A673 (cell line): ENCODE measurements at regions not wholly inside any gene's neighbourhood (a gene's known extent, or its start where the extent isn't known, plus 50 kb on each side); places are given as distances from the start of the nearest gene placed in this dataset.

Source experiments
- BruUV-seq: library from RNA; stranded (reverse); fragments of 400-500 nt; replicated peaks from 2 replicates; lab custom pipeline; 2021; lab: Mats Ljungman, UMichigan
- CTCF ChIA-PET: fragments of 300-600 bp; sonication (Branson Sonifier 250); formaldehyde crosslinking; loops from one replicate; lab custom pipeline; 2022; ENCODE audit warnings: antibody characterized with exemption; lab: Charles Lee
- POLR2A ChIA-PET: fragments of 300-600 bp; sonication (Branson Sonifier 250); formaldehyde crosslinking; loops from one replicate; lab custom pipeline; 2022; ENCODE audit warnings: antibody characterized with exemption; ENCODE audit not compliant: low non-redundant PET; lab: Charles Lee
- DNase-seq: peaks from one replicate; pipeline ENCODE4 v3.0.0-alpha.2; 2015; ENCODE audit warnings: low spot score
- H3K27ac ChIP-seq: fragments of 200-600 bp; sonication (generic); 2 replicates; pipeline ENCODE4 v1.5.1; 2016; ENCODE audit warnings: mixed run types, low read depth, mild to moderate bottlenecking, mixed read lengths, antibody characterized with exemption, low read length; ENCODE audit not compliant: poor library complexity, severe bottlenecking
- H3K27me3 ChIP-seq: fragments of 200-600 bp; sonication (generic); replicated peaks from 2 replicates; pipeline ENCODE4 v1.6.1; 2017; ENCODE audit warnings: mixed run types, low read depth, mild to moderate bottlenecking, mixed read lengths, antibody characterized with exemption, low read length; ENCODE audit not compliant: insufficient read depth, poor library complexity
- H3K36me3 ChIP-seq: fragments of 200-600 bp; sonication (generic); 2 replicates; pipeline ENCODE4 v1.6.1; 2016; ENCODE audit warnings: mixed run types, mild to moderate bottlenecking, mixed read lengths, antibody characterized with exemption, low read length; ENCODE audit not compliant: insufficient read depth, poor library complexity, severe bottlenecking
- H3K4me1 ChIP-seq: fragments of 200-600 bp; sonication (generic); 2 replicates; pipeline ENCODE4 v1.6.1; 2017; ENCODE audit warnings: mixed run types, mild to moderate bottlenecking, mixed read lengths, antibody characterized with exemption, low read length; ENCODE audit not compliant: insufficient read depth, poor library complexity, severe bottlenecking
- H3K4me3 ChIP-seq: fragments of 200-600 bp; sonication (generic); 2 replicates; pipeline ENCODE4 v1.5.1; 2016; ENCODE audit warnings: low read depth, mixed run types, mild to moderate bottlenecking, mixed read lengths, low read length; ENCODE audit not compliant: poor library complexity, severe bottlenecking
- H3K9me3 ChIP-seq: fragments of 200-600 bp; sonication (generic); 2 replicates; pipeline ENCODE4 v1.6.1; 2016; ENCODE audit warnings: mixed run types, low read depth, mild to moderate bottlenecking, mixed read lengths, antibody characterized with exemption, low read length; ENCODE audit not compliant: poor library complexity, severe bottlenecking
- EZH2 ChIP-seq: fragments of 200-600 bp; sonication (generic); IDR thresholded peaks from 2 replicates; pipeline ENCODE4 v1.6.1; 2017; ENCODE audit warnings: borderline replicate concordance, low read depth, mild to moderate bottlenecking, mixed read lengths, antibody characterized with exemption, low read length; ENCODE audit not compliant: poor library complexity, severe bottlenecking
- intact Hi-C: fragments of 100-400 bp; cut with micrococcal nuclease; formaldehyde crosslinking; loops from one replicate; pipeline ENCODE4 v1.10.0; 2022; ENCODE audit not compliant: unreplicated experiment
- TF ChIP-seq, protein P1 (sequence below): fragments of 300-800, 200-600 bp; sonication (generic); conservative IDR thresholded peaks from 2 replicates; pipeline ENCODE4 v1.5.1; 2017; ENCODE audit warnings: low read depth, mild to moderate bottlenecking, antibody characterized with exemption, low read length, moderate library complexity, mixed read lengths

DNA sequence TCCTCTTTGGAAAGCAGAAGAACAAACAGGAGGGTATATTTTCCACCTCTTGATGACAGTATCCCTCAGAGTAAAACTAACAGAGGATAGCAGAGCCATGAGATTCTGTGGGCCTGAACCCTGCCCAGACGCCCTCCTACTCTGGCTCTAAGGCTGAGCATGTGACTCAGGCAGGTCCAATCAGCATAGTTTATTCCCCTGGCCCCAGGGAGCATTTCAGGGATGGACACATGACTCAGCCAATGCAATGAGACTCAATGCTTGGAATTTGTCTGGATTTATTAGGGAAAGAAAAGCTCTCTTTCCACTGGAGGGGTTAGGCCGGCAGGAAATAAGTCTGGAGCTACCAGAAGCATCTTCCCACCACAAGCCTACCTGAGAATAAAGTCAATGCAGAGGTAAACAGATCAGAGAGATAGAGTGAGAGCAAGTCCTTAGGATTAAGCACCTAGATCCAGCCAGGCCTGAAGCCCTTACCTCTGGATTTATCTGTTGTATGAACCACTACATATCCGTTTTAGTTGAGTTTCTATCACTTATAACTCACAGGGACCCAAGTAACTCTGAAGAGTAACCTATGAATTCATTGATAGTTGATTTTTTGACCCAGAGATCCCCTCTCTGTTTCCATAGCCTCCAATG is 68.2 kb upstream of the EYA2 start:
- Histone ChIP-seq H3K27me3 (no peaks in the 10 kb centered on the region), H3K36me3 (no peaks in the 10 kb centered on the region), H3K4me1 (no peaks in the 10 kb centered on the region), H3K9me3 (no peaks in the 10 kb centered on the region), H3K4me3 (no peak overlapping the region), H3K27ac (no peak overlapping the region)
- POLR2A ChIA-PET: no interaction called here
- CTCF ChIA-PET: no interaction called here
- no peak for DNase-seq
- no peak for TF ChIP-seq EZH2
- TF ChIP-seq, protein P1, sequence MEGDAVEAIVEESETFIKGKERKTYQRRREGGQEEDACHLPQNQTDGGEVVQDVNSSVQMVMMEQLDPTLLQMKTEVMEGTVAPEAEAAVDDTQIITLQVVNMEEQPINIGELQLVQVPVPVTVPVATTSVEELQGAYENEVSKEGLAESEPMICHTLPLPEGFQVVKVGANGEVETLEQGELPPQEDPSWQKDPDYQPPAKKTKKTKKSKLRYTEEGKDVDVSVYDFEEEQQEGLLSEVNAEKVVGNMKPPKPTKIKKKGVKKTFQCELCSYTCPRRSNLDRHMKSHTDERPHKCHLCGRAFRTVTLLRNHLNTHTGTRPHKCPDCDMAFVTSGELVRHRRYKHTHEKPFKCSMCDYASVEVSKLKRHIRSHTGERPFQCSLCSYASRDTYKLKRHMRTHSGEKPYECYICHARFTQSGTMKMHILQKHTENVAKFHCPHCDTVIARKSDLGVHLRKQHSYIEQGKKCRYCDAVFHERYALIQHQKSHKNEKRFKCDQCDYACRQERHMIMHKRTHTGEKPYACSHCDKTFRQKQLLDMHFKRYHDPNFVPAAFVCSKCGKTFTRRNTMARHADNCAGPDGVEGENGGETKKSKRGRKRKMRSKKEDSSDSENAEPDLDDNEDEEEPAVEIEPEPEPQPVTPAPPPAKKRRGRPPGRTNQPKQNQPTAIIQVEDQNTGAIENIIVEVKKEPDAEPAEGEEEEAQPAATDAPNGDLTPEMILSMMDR: no peak
- no TSS peak for BruUV-seq
- intact Hi-C loops: no loop called here

DNA sequence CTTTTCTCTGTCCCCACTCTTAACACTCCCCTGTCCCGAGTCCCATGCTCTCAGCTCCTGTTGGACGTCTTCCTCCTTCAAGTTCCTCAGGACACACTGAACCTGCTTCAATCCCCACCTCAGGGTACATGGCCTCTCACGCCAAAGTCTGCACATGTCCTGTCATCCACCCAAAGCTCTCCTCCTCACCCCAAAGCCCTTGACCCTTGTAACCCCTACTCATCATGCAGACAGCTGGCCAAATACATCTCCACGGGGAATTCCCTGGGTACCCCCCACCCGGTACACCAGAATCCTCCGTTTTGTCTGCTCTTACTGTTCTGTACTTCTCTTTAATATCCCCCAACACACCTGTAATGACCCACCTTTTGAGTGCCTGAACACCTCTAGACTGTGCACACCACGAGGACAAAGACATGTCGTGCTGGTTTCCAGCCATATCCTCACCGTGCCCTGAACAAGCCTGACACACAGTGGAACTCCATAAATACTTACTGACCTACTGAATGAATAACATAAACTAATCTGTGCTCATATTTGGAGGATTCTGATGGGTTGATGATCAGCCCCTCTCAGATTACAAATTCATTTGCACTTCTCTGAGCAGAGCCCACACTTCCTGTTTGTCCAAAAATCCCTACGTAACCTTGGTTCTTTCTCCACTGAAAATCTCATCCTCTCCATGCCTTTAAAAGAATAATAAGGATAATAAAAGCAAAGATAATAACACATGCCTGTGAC is 66.8 kb upstream of the EYA2 start:
- no peak overlapping the region for H3K4me3 ChIP-seq
- H3K9me3 ChIP-seq: no peaks in the 10 kb centered on the region
- H3K27me3 ChIP-seq: no peaks in the 10 kb centered on the region
- no peaks in the 10 kb centered on the region for H3K4me1 ChIP-seq
- intact Hi-C loops: no loop called here
- no peak overlapping the region for H3K27ac ChIP-seq
- no peak for TF ChIP-seq EZH2
- TF ChIP-seq, protein P1: no peak
- ChIA-PET POLR2A (no interaction called here), CTCF (no interaction called here)
- BruUV-seq: no TSS peak
- H3K36me3 ChIP-seq: no peaks in the 10 kb centered on the region
- DNase-seq: no peak

DNA sequence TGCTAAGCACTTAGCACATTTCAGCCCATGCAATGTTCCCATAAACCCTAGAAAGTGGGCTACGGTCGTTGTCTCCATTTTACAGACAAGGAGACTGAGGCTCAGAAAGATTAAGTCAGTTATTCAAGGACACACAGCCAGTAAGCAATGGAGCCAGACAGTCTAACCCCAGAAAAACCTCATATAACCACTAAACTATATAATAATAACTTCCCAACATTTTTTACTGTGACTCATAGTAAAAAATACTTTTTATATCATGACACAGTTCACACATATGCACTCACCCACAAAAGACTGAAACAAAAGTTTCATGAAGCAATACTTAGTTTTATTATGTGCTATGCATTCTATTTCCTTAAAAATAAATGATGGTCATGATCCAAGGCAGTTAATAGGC is 66.2 kb upstream of the EYA2 start:
- intact Hi-C loops: no loop called here
- no TSS peak for BruUV-seq
- Histone ChIP-seq H3K4me3 (no peak overlapping the region), H3K36me3 (no peaks in the 10 kb centered on the region), H3K9me3 (no peaks in the 10 kb centered on the region), H3K27ac (no peak overlapping the region), H3K27me3 (no peaks in the 10 kb centered on the region), H3K4me1 (no peaks in the 10 kb centered on the region)
- POLR2A ChIA-PET: no interaction called here
- no peak for DNase-seq
- CTCF ChIA-PET: no interaction called here
- TF ChIP-seq, protein P1: no peak
- TF ChIP-seq EZH2: no peak
